Type B pancreatic cell (in vitro differentiated cells): ENCODE measurements at regions not wholly inside any gene's neighbourhood (a gene's known extent, or its start where the extent isn't known, plus 50 kb on each side); places are given as distances from the start of the nearest gene placed in this dataset.

ENCODE experiments used
- DNase-seq: peaks from one replicate; pipeline ENCODE4 v3.0.0; 2021; ENCODE audit warnings: mixed read lengths; ENCODE audit not compliant: unreplicated experiment; ENCODE audit errors: extremely low spot score
- H3K27ac Mint-ChIP-seq: 2 replicates; pipeline ENCODE4 v1.8.0; 2021; ENCODE audit warnings: mild to moderate bottlenecking, mixed read lengths
- H3K27me3 Mint-ChIP-seq: 2 replicates; pipeline ENCODE4 v1.8.0; 2021; ENCODE audit warnings: mixed read lengths
- H3K36me3 Mint-ChIP-seq: 2 replicates; pipeline ENCODE4 v1.8.0; 2021; ENCODE audit warnings: mixed read lengths
- H3K4me1 Mint-ChIP-seq: one replicate; pipeline ENCODE4 v1.8.0; 2021; ENCODE audit warnings: mixed read lengths; ENCODE audit not compliant: unreplicated experiment
- H3K4me3 Mint-ChIP-seq: 2 replicates; pipeline ENCODE4 v1.8.0; 2021; ENCODE audit warnings: mild to moderate bottlenecking, mixed read lengths
- H3K9me3 Mint-ChIP-seq: 2 replicates; pipeline ENCODE4 v1.8.0; 2021; ENCODE audit warnings: mixed read lengths
- TF ChIP-seq, protein P1 (sequence below): fragments of 200-600 bp; sonication (generic); conservative IDR thresholded peaks from 2 replicates; pipeline ENCODE4 v1.5.0; 2021; ENCODE audit warnings: antibody characterized with exemption, mild to moderate bottlenecking

DNA sequence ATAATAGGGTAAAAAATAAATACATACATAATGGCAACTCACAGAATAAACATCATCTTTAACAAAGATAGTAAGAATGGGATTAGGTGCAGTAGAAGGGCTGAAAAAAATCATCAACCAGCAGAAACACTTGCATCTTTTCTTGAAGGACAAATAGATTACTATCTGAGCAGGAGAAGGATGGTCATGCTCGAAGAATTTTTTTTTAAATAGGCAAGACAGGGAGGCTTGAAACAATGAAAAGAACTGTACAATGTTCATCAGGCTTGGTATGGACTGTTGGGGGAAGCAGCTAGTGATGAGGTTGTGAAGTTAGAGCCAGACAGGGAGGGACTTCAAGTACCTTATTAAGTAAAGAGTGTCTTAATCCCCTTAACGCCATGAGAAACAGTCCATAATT, 167.4 kb upstream of the LDB2 start:
- Mint-ChIP-seq H3K27me3 (no peaks in the 10 kb centered on the region), H3K4me3 (no peak overlapping the region), H3K27ac (no peak overlapping the region), H3K36me3 (no peaks in the 10 kb centered on the region), H3K4me1 (no peaks in the 10 kb centered on the region), H3K9me3 (no peaks in the 10 kb centered on the region)
- TF ChIP-seq, protein P1, sequence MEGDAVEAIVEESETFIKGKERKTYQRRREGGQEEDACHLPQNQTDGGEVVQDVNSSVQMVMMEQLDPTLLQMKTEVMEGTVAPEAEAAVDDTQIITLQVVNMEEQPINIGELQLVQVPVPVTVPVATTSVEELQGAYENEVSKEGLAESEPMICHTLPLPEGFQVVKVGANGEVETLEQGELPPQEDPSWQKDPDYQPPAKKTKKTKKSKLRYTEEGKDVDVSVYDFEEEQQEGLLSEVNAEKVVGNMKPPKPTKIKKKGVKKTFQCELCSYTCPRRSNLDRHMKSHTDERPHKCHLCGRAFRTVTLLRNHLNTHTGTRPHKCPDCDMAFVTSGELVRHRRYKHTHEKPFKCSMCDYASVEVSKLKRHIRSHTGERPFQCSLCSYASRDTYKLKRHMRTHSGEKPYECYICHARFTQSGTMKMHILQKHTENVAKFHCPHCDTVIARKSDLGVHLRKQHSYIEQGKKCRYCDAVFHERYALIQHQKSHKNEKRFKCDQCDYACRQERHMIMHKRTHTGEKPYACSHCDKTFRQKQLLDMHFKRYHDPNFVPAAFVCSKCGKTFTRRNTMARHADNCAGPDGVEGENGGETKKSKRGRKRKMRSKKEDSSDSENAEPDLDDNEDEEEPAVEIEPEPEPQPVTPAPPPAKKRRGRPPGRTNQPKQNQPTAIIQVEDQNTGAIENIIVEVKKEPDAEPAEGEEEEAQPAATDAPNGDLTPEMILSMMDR: no peak
- no peak for DNase-seq

DNA sequence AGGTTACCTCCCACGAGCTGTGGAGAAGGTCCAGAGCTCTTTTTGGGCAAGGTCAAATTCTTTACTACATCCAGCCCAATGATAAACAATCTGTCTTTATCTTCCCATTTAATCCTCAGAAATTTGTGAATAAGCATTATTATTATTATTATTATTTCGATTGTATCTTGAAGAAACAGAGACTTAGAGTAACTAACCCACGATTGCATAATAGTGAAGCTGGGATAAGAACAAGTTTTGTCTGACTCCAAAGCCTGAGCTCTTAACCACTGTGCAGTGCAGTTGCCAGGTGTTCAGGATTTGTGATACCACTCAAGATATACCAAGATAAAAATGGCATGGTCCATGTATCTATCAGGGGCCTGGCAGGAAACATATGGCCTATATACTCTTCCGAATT, 166.5 kb upstream of the LDB2 start:
- TF ChIP-seq, protein P1: no peak
- no peaks in the 10 kb centered on the region for H3K36me3 Mint-ChIP-seq
- no peaks in the 10 kb centered on the region for H3K27me3 Mint-ChIP-seq
- no peak for DNase-seq
- no peaks in the 10 kb centered on the region for H3K4me1 Mint-ChIP-seq
- H3K9me3 Mint-ChIP-seq: no peaks in the 10 kb centered on the region
- no peak overlapping the region for H3K4me3 Mint-ChIP-seq
- H3K27ac Mint-ChIP-seq: no peak overlapping the region

DNA sequence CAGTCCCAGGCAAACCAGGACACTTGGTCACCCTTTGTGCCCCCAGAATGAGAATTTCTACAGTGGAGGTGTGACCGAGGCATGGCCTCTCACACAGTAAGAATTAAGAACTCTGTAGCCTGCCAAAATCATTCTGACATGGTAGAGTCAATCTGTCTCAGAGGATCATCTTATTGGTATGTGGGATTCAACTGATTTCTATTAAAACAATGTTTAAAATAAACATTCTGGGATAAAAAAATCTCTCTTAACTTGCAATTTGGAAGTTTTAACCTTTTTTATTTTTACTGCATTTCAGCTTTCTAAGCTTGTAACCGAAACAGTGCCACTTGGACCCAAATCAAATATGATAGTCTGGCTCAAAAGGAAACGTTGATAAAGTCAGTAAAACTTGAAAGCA, 165.4 kb upstream of the LDB2 start:
- TF ChIP-seq, protein P1: no peak
- no peak overlapping the region for H3K27ac Mint-ChIP-seq
- DNase-seq: no peak
- H3K4me1 Mint-ChIP-seq: peaks cover 4% of the 10 kb centered on the region
- no peaks in the 10 kb centered on the region for H3K9me3 Mint-ChIP-seq
- H3K27me3 Mint-ChIP-seq: no peaks in the 10 kb centered on the region
- no peak overlapping the region for H3K4me3 Mint-ChIP-seq
- H3K36me3 Mint-ChIP-seq: no peaks in the 10 kb centered on the region

DNA sequence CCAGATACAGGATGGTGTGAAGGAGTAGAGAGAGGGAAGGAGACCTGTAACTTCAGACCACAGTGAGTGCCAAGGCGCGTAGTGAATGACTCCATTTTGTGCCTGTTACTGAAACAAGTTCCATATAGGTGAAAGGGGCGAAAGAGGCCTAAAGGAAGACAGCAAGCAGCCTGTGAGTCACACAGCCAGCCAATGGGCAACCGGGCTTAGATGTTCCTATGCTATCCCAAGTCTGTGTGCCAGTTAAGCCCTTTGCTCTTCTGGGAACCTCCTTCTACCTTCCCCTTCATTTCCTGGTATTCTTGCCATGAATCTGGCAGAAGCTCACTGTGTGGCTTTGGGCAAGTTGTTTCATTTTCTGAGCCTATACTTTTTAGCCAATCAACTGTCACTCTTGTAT, 161.8 kb upstream of the LDB2 start:
- H3K4me1 Mint-ChIP-seq: peaks cover 9% of the 10 kb centered on the region
- TF ChIP-seq, protein P1: no peak
- H3K27me3 Mint-ChIP-seq: no peaks in the 10 kb centered on the region
- H3K27ac Mint-ChIP-seq: no peak overlapping the region
- no peaks in the 10 kb centered on the region for H3K36me3 Mint-ChIP-seq
- H3K9me3 Mint-ChIP-seq: no peaks in the 10 kb centered on the region
- H3K4me3 Mint-ChIP-seq: no peak overlapping the region
- DNase-seq: no peak

DNA sequence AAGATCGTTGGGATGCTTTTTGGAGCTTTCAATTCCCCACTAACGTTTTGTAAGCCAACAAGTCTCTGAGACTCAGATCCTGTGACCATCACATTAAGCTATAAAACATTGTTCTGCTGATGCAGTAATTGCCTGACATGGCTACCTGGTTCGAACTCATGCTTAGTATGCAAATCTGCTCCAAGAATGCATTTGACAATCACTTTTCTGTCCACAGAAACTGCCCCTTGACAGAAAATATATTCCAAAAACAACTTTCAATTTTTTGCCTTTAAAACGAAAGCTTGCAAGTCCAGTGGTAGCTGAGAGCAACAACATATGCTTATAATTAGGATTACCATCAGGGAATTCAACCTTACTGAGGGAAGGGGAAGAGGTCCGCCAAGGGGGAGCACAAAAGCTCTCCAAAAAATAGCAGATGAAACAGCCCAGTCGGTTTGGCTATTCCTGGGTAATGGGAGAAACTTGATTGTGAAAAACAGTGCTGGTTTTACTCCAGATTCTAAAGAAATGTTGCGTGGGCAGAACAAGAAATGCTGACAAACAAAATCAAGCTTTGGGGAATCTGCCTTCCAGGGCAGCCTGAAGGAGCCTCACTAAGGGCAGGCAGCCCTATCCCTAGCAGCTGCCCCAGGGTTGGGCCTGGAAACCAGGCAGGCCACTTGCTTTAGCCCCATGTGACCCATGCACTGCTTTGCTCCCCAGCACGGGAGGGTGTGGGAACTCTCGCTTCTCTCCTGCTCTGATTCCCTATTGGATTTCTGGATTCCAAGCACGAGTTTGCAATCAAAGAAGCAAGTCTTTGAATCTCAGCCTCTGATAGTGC, 160.7 kb upstream of the LDB2 start:
- peaks cover 9% of the 10 kb centered on the region for H3K4me1 Mint-ChIP-seq
- peaks cover 3% of the 10 kb centered on the region for H3K27me3 Mint-ChIP-seq
- peak overlapping the region; percentile 3 for H3K27ac Mint-ChIP-seq
- no peaks in the 10 kb centered on the region for H3K9me3 Mint-ChIP-seq
- TF ChIP-seq, protein P1: no peak
- no peak for DNase-seq
- H3K36me3 Mint-ChIP-seq: no peaks in the 10 kb centered on the region
- peak overlapping the region; percentile 11 for H3K4me3 Mint-ChIP-seq
